Mesenchymal stem cell (in vitro differentiated cells and primary cell): ENCODE measurements at regions not wholly inside any gene's neighbourhood (a gene's known extent, or its start where the extent isn't known, plus 50 kb on each side); places are given as distances from the start of the nearest gene placed in this dataset.

ENCODE experiments used
- DNase-seq: peaks from one replicate; pipeline ENCODE4 v3.0.0-alpha.2; 2013
- H2AFZ ChIP-seq: one replicate; pipeline ENCODE4 v1.6.1; 2013; ENCODE audit warnings: low read depth, mild to moderate bottlenecking, control low read depth, inconsistent platforms, low read length, moderate library complexity
- H2AK5ac ChIP-seq: 2 replicates; pipeline ENCODE4 v1.6.1; 2013; ENCODE audit warnings: low read length, moderate library complexity, mild to moderate bottlenecking, inconsistent platforms; ENCODE audit not compliant: severe bottlenecking
- H2BK120ac ChIP-seq: one replicate; pipeline ENCODE4 v1.6.1; 2013; ENCODE audit warnings: low read depth, mild to moderate bottlenecking, inconsistent platforms, low read length, moderate library complexity
- H2BK12ac ChIP-seq, 2 experiments: one replicate each; pipeline ENCODE4 v1.6.1; 2013; ENCODE audit warnings: inconsistent platforms in 2 of 2, low read length in 2 of 2, mild to moderate bottlenecking in 2 of 2, moderate library complexity in 2 of 2, control low read depth in 1 of 2
- H2BK15ac ChIP-seq: one replicate; pipeline ENCODE4 v1.6.1; 2013; ENCODE audit warnings: mild to moderate bottlenecking, low read depth, inconsistent platforms; ENCODE audit not compliant: poor library complexity, severe bottlenecking
- H2BK5ac ChIP-seq: 2 replicates; pipeline ENCODE4 v1.6.1; 2013; ENCODE audit warnings: low read depth, mild to moderate bottlenecking, low read length, control low read depth, inconsistent platforms; ENCODE audit not compliant: poor library complexity, severe bottlenecking
- H3K14ac ChIP-seq, 2 experiments: one replicate each; pipeline ENCODE4 v1.6.1; 2013; ENCODE audit warnings: inconsistent platforms in 2 of 2, low read length in 2 of 2, control low read depth in 1 of 2, mild to moderate bottlenecking in 1 of 2, moderate library complexity in 1 of 2
- H3K18ac ChIP-seq, 2 experiments: one replicate each; pipeline ENCODE4 v1.6.1; 2013; ENCODE audit warnings: inconsistent platforms in 2 of 2, low read length in 2 of 2, control low read depth in 1 of 2, low read depth in 1 of 2, mild to moderate bottlenecking in 1 of 2
- H3K23ac ChIP-seq, 2 experiments: one replicate each; pipeline ENCODE4 v1.6.1; 2013; ENCODE audit warnings: inconsistent platforms in 2 of 2, low read length in 2 of 2, mild to moderate bottlenecking in 2 of 2, moderate library complexity in 2 of 2, control low read depth in 1 of 2
- H3K27ac ChIP-seq: 2 replicates; pipeline ENCODE4 v1.5.1; 2013; ENCODE audit warnings: mild to moderate bottlenecking, moderate library complexity, low read length, control low read depth, inconsistent platforms; ENCODE audit not compliant: poor library complexity, severe bottlenecking
- H3K27me3 ChIP-seq, 2 experiments: 2 replicates each; pipeline versions ENCODE4 v1.6.1 to v1.7.0; 2013; ENCODE audit warnings: low read length in 2 of 2, mild to moderate bottlenecking in 2 of 2, moderate library complexity in 2 of 2, control low read depth in 1 of 2, inconsistent platforms in 1 of 2; ENCODE audit not compliant: control insufficient read depth in 1 of 2, insufficient read depth in 1 of 2
- H3K36me3 ChIP-seq, 2 experiments: 2 replicates each; pipeline versions ENCODE4 v1.6.1 to v1.7.0; 2013; ENCODE audit warnings: low read length in 2 of 2, control low read depth in 1 of 2, inconsistent platforms in 1 of 2, low read depth in 1 of 2, mild to moderate bottlenecking in 1 of 2; ENCODE audit not compliant: insufficient read depth in 2 of 2, control insufficient read depth in 1 of 2
- H3K4ac ChIP-seq, 2 experiments: one replicate each; pipeline ENCODE4 v1.6.1; 2013; ENCODE audit warnings: inconsistent platforms in 2 of 2, low read length in 2 of 2, mild to moderate bottlenecking in 2 of 2, moderate library complexity in 2 of 2, control low read depth in 1 of 2, low read depth in 1 of 2
- H3K4me1 ChIP-seq: 2 replicates; pipeline ENCODE4 v1.6.1; 2013; ENCODE audit warnings: low read depth, low read length, control low read depth; ENCODE audit not compliant: control insufficient read depth, insufficient read depth
- H3K4me2 ChIP-seq: 2 replicates; pipeline ENCODE4 v1.6.1; 2013; ENCODE audit warnings: low read length, mild to moderate bottlenecking, inconsistent platforms; ENCODE audit not compliant: poor library complexity, severe bottlenecking
- H3K4me3 ChIP-seq, 2 experiments: 2 replicates each; pipeline versions ENCODE4 v1.5.1 to v1.7.0; 2013; ENCODE audit warnings: low read length in 2 of 2, mild to moderate bottlenecking in 2 of 2, control low read depth in 1 of 2, low read depth in 1 of 2; ENCODE audit not compliant: insufficient read depth in 1 of 2
- H3K79me1 ChIP-seq: replicated peaks from 2 replicates; pipeline ENCODE4 v1.6.1; 2013; ENCODE audit warnings: mild to moderate bottlenecking, control low read depth, low read length, inconsistent platforms; ENCODE audit not compliant: poor library complexity, severe bottlenecking
- H3K9ac ChIP-seq: 2 replicates; pipeline ENCODE4 v1.7.0; 2013; ENCODE audit warnings: mild to moderate bottlenecking, low read length, moderate library complexity
- H3K9me3 ChIP-seq: 2 replicates; pipeline ENCODE4 v1.7.0; 2013; ENCODE audit warnings: mild to moderate bottlenecking, low read length; ENCODE audit not compliant: control insufficient read depth
- H4K8ac ChIP-seq: one replicate; pipeline ENCODE4 v1.6.1; 2013; ENCODE audit warnings: inconsistent platforms, mild to moderate bottlenecking, low read length, moderate library complexity
- H4K91ac ChIP-seq: one replicate; pipeline ENCODE4 v1.6.1; 2013; ENCODE audit warnings: mild to moderate bottlenecking, low read length, inconsistent platforms
- WGBS: methylation state at CpG from one replicate; pipeline ENCODE4 v1.1.7; 2013; ENCODE audit warnings: mixed read lengths; 5-methylcytosine and 5-hydroxymethylcytosine counted together

GRCh38 chr4:128477540-128477939 is 189.9 kb upstream of the PGRMC2 start:
- no peak overlapping the region for H3K9ac ChIP-seq
- peaks cover 6% of the 10 kb centered on the region for H3K9me3 ChIP-seq
- no peak overlapping the region for H3K4ac ChIP-seq
- no peak for DNase-seq
- no peaks in the 10 kb centered on the region for H3K27me3 ChIP-seq
- no peaks in the 10 kb centered on the region for H3K4me1 ChIP-seq
- H2BK15ac ChIP-seq, result no peak overlapping the region
- H4K91ac ChIP-seq, result no peak overlapping the region
- no peaks in the 10 kb centered on the region for H3K79me1 ChIP-seq
- H3K27ac ChIP-seq, result no peak overlapping the region
- H2AFZ ChIP-seq, result no peak overlapping the region
- no peak overlapping the region for H2BK12ac ChIP-seq
- no peak overlapping the region for H3K23ac ChIP-seq
- H3K14ac ChIP-seq, result no peak overlapping the region
- H3K4me2 ChIP-seq, result no peak overlapping the region
- no peak overlapping the region for H3K4me3 ChIP-seq
- H2BK5ac ChIP-seq, result no peak overlapping the region
- H2BK120ac ChIP-seq, result no peak overlapping the region
- peak overlapping the region; percentile 13 for H2AK5ac ChIP-seq
- H3K18ac ChIP-seq, result no peak overlapping the region
- WGBS, result 58% methylated on average over 3 of the region's 4 CpGs
- H4K8ac ChIP-seq, result no peak overlapping the region
- H3K36me3 ChIP-seq, result peaks cover 0 to 6% of the 10 kb centered on the region in 2 experiments

GRCh38 chr4:128475597-128475996 is 188.0 kb upstream of the PGRMC2 start:
- Histone ChIP-seq H2BK15ac (no peak overlapping the region), H3K4ac (no peak overlapping the region), H3K4me2 (no peak overlapping the region), H3K4me3 (no peak overlapping the region), H3K36me3 (peaks cover 0 to 14% of the 10 kb centered on the region in 2 experiments), H2AFZ (no peak overlapping the region), H3K18ac (no peak overlapping the region), H3K9me3 (no peaks in the 10 kb centered on the region), H3K23ac (no peak overlapping the region), H2BK5ac (no peak overlapping the region), H3K27ac (no peak overlapping the region), H4K91ac (no peak overlapping the region), H4K8ac (no peak overlapping the region), H2BK12ac (no peak overlapping the region), H3K14ac (no peak overlapping the region), H3K27me3 (no peaks in the 10 kb centered on the region), H2AK5ac (no peak overlapping the region), H3K4me1 (no peaks in the 10 kb centered on the region), H3K79me1 (no peaks in the 10 kb centered on the region), H2BK120ac (no peak overlapping the region), H3K9ac (no peak overlapping the region)
- DNase-seq, result no peak
- 100% methylated on average over 1 of the region's 1 CpG for WGBS

- Histone ChIP-seq H4K91ac (peak overlapping the region; percentile 43), H3K18ac (no peak overlapping the region), H2BK15ac (no peak overlapping the region), H3K27me3 (no peaks in the 10 kb centered on the region), H2BK12ac (peak overlapping the region in 1 of 2 experiments; percentile 59), H3K36me3 (peaks cover 0 to 23% of the 10 kb centered on the region in 2 experiments), H3K4me2 (no peak overlapping the region), H3K4me3 (no peak overlapping the region), H3K4me1 (peaks cover 1% of the 10 kb centered on the region), H3K9ac (no peak overlapping the region), H3K9me3 (no peaks in the 10 kb centered on the region), H3K27ac (no peak overlapping the region), H2BK5ac (no peak overlapping the region), H3K14ac (no peak overlapping the region), H2AK5ac (no peak overlapping the region), H2AFZ (no peak overlapping the region), H2BK120ac (no peak overlapping the region), H3K23ac (no peak overlapping the region), H4K8ac (no peak overlapping the region), H3K4ac (no peak overlapping the region), H3K79me1 (peaks cover 7% of the 10 kb centered on the region)
- 94% methylated on average over 2 of the region's 2 CpGs for WGBS
- peak; percentile 26 for DNase-seq
Observed at GRCh38 chr4:128471576-128471975, 184.0 kb upstream of the PGRMC2 start.

GRCh38 chr4:128470492-128471053 is 183.0 kb upstream of the PGRMC2 start:
- H3K4me3 ChIP-seq, result no peak overlapping the region
- H2BK15ac ChIP-seq, result no peak overlapping the region
- H4K91ac ChIP-seq, result no peak overlapping the region
- H3K36me3 ChIP-seq, result peaks cover 0 to 23% of the 10 kb centered on the region in 2 experiments
- H2BK5ac ChIP-seq, result no peak overlapping the region
- H3K4me2 ChIP-seq, result no peak overlapping the region
- no peak overlapping the region for H2AK5ac ChIP-seq
- no peak overlapping the region for H3K14ac ChIP-seq
- peaks cover 1% of the 10 kb centered on the region for H3K4me1 ChIP-seq
- no peak overlapping the region for H3K23ac ChIP-seq
- no peak overlapping the region for H2BK120ac ChIP-seq
- H2AFZ ChIP-seq, result no peak overlapping the region
- no peaks in the 10 kb centered on the region for H3K27me3 ChIP-seq
- H3K27ac ChIP-seq, result no peak overlapping the region
- H3K4ac ChIP-seq, result no peak overlapping the region
- no peak overlapping the region for H3K18ac ChIP-seq
- peak overlapping the region; percentile 12 for H3K9ac ChIP-seq
- no peak for DNase-seq
- WGBS, result 100% methylated on average over 2 of the region's 5 CpGs
- H3K79me1 ChIP-seq, result peaks cover 7% of the 10 kb centered on the region
- no peaks in the 10 kb centered on the region for H3K9me3 ChIP-seq
- H4K8ac ChIP-seq, result no peak overlapping the region
- no peak overlapping the region for H2BK12ac ChIP-seq
